NCI-H2196 (cell line): ENCODE measurements at regions not wholly inside any gene's neighbourhood (a gene's known extent, or its start where the extent isn't known, plus 50 kb on each side); places are given as distances from the start of the nearest gene placed in this dataset.
"Not testable (repeated sequence)": the region's sequence is repeated elsewhere in the genome, so short reads cannot be mapped to it uniquely, and the experiment has no call there.

Experiments used
- DNase-seq: peaks from one replicate; lab custom pipeline; 2025; ENCODE audit not compliant: unreplicated experiment; lab: John Stamatoyannopoulos, UW

DNA sequence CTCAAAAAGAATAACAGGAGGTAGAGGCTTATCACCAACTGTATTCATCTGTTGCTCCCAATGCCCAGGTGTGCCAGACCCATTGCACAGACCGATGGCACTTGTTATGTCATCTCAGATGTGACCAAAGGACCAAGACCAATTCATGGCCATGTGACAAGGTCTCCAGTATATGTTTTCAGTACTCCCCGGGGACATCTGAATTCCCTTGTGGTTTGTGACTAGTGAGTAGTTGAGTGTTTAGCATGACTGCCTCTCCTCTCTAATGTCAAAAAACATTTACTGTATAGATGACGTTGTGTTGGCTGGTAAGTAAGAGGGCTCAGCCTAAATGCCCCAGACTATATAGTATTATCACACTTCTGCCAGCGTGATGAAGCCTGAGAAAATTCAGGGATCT, 202.1 kb upstream of the SMIM30 start:
- DNase-seq = no peak

DNA sequence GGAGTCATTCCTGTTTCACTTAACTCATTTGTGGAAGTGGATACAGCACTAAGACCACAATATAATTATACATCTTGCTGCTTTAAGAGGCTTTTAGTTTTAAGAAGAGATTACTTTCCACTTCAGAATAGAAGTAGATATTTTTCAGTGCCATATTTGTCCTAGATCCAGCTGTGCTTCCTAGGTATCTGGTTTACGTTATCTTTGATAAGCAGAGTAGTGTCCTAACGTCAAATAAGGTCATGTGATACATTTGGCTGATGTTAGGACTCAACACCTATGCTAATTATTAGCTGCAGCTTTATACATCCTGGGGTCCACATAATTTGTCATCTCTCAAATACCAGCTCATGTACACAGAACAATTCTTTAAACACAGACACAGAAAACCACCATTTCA, 196.2 kb upstream of the SMIM30 start:
- no peak for DNase-seq

DNA sequence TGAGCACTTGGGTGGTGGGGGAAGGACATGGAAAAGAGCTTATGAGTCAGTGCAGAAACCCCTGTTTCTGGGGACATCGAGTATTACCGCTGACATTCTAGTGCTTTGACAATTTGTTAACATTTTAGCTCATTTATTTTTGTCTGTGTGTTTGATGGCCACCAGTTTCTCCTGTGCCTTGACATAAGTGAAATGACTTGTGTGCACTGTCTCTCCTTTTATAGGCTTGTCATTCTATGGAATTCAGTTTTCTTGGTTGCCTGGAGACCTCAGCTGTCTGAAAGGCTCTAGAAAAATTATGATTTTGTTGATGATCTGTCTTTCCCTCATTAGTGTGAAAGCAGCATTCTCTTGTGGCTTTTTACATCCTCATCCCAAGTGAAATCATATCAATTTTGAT, 190.0 kb upstream of the SMIM30 start:
- no peak for DNase-seq

DNA sequence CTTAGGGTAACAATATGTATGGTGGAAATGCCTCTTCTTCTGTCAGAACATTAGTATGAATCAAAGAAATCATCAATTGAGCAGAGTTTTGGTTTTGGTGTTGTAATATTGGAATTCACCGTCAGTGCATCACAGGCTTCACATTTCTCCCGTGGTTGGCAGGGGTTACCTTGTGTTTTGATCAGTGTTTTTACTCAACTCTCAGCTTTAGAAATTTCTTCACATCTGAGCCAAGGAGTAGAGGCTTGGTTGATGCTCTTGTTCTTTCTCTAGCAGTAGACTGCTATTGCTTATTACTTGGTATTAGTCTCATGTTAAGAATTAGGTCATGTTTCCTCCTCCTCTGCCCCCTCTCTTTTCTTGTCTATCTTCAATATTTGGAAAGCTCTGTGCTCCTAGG, 188.8 kb upstream of the SMIM30 start:
- no peak for DNase-seq

DNA sequence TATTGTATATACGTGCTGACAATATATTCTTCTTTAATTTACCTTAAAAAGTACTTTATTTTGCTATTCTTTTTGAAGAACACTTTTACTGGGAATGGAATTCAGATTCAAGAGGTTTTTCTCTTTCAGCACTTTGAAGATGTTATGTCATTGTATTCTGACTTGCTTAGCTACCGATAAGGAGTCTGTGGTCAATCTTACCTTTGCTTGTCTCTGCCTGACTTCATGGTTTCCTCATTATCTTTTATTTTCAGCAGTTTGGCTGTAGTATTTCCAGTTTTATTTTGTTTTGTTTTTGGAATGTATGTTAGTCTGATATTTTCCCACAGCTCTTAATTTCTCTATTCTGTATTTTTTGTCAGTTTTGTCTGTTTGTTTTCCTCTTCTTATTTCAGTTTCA, 187.9 kb upstream of the SMIM30 start:
- DNase-seq = no peak

DNA sequence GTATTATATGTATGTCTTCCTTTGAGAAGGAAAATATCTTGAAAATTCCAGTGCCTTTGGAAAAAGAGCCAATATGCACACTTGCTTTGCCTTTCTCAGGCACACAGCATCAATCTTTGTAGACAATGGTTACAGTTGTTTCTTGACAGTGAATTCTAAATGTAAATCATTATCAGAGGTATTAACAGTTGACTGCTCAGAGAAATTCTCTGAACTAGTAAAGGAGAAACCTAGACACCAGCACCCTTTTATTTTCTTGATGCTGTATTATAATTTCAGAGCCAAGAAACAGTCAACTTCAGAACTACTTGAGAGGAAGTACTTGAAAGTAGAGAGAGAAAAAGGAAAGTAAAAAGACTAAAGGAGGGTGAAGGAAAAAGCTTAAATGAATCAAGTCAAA, 185.8 kb upstream of the SMIM30 start:
- DNase-seq = no peak

DNA sequence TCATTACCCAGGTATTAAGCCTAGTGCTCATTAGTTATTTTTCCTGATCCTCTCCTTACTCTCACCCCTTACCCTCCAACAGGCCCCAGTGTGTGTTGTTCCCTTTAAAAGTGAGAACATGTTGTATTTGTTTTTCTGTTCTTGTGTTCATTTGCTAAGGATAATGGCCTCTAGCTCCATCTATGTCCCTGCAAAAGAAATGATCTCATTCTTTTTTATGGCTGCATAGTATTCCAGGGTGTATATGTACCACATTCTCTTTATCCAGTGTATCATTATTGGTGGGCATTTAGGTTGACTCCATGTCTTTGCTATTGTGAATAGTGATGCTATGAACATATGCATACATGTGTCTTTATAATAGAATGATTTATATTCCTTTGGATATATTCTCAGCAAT, 185.0 kb upstream of the SMIM30 start:
- not testable (repeated sequence) for DNase-seq

DNA sequence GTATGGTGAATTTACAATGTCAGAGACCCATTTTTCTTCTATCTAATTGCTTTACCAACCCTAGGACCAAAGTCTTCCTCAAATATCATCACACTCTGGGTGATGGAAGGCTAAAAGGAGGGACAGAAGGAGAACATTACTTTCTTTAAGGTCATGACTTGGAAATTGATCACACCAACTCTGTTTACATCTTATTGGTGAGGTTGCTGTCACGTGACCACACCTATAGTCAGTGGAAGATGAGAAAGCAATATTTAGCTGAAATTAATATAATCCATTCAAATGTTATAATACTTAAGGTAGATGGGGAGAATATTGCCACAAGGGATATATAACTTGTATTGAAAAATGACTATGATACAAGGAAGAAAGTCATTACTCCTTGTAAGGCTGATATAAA, 183.6 kb upstream of the SMIM30 start:
- DNase-seq = no peak

DNA sequence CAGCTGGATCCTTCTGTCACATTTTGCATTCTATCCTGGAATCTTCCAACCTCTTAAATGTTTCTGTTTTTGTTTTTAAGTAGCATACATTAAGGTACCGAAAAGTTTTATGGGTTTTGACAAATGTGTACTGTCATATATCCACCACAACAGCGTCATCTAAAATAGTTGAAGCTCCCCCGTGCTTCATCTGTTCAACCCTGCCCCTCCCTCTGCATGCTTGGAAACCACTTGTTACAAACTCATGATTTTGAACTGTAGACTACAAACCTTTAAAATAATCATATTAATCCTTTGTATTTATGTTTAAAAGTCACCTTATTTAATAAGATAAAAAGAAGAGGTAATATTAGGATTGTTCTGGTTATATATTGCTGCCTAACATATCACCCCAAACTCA, 182.8 kb upstream of the SMIM30 start:
- no peak for DNase-seq

DNA sequence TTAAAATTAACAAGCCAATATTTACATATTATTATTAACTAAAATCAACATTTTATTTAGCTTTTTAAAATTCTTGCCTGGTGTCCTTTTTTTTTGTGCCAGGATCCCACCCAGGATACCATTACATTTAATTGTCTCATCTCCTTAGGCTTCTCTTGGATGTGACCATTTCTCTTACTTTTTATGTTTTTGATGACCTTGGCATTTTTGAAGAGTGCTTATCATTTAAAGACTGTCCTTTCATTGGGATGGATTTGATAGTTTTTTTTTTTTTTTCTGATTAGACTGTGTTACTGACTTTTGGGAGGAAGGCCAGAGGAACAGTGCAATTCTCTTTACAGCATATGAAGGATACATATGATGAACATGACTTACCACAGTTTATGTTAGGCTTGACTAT, 181.4 kb upstream of the SMIM30 start:
- no peak for DNase-seq

DNA sequence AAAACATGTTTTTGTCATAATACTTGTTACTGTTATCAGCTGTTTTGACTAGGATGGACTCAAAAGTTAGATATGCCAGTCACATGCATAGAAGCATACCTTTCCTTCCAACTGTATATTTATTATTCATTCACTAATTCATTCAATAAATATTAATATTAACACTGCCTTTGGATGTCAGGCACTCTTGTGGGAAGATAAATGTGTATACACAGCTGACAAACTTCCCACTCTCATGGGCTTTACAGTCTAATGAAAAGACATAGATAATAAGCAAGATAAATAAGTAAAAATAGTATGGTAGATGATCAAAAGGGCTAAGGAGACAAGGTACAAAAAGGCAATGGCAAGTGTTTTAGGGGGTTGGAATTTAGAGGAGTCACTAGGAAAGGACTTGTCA, 180.1 kb upstream of the SMIM30 start:
- DNase-seq = no peak

DNA sequence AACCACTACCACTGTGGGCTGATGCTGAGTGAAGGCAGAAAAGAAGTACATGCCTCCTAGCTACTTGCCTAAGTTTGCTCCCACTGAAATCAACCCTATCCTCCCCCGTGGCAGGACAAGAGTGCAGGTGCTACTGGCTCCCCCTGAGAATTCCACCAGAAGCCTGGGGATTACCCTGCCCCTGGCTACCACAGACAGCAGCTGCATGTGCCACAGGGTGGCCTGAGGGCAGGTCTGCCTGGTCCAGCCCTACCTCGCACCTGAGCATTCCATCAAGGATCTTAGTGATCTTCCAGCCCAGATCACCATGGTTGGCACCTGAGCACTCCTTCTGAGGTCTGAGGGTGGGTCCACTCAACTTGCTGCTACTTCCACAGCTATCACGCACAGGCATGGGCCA, 176.4 kb upstream of the SMIM30 start:
- DNase-seq = no peak

DNA sequence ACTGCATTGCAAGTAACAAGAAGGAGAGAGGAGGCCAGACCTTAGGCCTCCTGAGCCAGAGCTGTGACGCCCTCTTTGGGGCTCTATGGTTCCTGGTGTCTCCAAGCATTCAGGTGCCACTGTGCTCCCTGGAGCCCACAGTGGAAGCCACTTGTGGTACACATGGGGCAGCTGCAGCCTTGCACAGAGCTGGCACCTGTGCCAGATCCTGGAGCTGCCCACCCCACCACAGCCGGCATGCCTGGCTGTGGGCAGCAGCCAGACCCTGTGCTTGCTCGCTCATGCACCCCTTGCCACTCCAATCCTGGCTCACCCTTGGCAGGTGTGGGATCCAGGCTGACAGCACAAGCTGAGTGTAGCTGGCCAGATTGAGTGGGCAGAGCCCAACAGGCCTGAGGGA, 173.8 kb upstream of the SMIM30 start:
- no peak for DNase-seq

DNA sequence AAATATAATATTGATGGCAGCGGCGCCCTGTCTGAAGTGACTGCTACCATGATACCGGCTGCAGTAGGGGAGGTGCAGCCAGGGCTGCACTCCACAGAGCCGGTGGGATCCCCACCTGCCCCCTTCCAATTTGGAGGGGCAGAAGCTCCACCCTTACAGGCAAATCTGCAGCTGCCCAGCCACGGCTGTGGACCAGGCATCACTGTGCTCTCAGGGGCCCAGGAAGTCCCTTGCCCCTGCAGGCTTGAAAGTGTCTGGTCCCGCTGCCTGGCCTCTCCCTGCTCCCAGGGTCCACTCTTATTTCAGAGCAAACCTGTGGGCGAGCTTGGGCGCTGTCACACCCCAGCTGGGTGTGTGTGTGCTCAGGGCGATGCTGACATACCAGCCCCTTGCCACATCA, 172.7 kb upstream of the SMIM30 start:
- no peak for DNase-seq

DNA sequence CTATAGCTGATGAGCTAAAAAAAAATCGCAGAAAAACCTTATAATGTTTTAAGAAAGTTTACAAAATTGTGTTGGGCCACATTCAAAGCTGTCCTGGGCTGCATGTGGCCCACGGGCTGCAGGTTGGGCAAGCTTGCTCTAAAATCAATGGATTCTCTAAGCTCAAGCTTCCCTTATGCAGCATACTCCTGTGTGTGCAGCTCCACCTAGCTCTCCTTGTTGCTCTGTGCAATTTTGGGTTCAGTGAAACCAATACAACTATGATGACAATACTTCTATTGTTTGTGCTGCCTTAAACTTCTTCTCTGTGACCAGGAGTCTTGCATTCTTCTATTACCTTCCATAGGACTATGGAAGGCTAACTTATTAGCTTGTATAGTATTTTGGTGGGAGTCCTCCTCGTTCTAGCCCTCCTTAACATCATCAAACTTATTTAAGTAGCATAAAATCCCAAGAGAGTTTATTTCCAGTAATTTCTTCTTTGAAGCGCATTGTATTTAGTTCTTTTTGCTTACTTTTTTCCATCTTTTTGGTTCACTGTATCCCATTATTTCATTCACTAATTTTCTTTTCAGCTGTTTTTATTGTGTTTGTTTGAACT, 170.9 kb upstream of the SMIM30 start:
- DNase-seq = no peak

DNA sequence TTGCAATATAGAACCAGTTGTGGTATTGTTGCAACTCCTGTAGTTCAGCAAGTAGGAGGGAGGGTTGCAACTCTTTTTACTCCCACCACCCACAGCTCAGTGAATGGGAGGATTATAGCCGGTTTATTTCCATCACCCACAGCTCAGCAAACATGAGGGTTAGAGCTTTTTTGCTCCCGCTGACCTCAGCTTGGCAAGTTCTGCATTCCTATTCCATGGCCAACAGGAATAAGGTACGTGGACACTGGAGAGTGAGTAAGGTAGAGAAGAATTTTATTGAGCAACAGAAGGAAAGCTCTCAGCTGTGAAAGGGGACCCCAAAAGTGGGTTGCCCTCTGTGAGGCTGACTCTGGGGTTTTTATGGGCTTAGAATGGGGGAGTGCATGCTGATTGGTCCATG, 167.1 kb upstream of the SMIM30 start:
- no peak for DNase-seq

DNA sequence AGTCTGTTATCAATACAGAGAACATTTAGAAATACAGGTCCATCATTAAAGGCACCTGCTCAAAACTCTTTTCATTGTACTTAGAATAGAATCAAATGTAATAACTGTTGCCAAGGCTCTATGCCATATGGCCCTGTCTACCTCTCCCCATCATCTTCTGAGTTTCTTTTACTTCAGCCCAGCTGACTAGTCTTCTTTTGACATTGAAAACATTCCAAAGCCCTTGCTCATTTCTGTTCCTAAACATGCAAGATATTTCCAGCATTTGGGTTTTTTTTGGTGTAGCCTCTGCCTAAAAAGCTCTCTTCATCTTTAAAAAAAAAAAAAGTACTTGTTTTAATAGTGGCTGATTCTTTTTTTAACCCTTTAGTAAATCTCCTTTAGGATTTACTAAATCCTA, 165.5 kb upstream of the SMIM30 start:
- DNase-seq = no peak

DNA sequence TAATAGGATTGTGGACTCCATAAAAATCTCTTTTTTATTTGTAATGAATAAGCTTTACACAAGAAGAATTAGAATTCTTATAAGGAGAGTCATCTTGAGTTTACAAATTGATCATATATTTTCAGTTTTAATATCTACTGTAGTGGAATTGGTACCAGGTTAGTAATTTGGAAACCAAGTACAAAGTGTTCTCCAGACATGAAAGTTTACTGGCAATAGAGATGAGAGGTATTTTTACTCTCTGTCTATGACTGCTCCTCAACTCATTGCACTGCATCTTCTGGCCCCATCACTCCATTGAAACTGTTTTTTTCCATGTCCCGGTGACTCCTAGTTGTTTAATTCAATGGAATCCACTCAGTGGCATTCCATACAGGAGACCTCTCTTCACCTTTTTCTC, 164.5 kb upstream of the SMIM30 start:
- DNase-seq = no peak

DNA sequence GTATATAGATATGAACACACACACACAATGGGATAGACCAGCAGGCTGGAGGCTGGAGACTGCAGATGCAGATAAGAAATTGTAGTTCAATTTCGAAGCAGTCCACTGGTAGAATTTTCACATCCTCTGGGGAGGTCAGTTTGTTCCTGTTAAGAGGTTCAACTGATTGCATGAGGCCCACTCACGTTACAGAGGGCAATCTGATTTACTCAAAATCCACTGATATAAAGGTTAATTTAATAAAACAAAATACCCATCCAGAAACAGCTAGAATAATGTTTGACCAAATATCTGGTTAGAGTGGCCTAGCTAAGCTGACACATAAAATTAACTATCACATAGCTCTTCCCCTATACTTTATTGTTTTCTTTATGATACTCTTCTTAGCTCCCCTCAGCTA, 162.9 kb upstream of the SMIM30 start:
- DNase-seq = no peak

DNA sequence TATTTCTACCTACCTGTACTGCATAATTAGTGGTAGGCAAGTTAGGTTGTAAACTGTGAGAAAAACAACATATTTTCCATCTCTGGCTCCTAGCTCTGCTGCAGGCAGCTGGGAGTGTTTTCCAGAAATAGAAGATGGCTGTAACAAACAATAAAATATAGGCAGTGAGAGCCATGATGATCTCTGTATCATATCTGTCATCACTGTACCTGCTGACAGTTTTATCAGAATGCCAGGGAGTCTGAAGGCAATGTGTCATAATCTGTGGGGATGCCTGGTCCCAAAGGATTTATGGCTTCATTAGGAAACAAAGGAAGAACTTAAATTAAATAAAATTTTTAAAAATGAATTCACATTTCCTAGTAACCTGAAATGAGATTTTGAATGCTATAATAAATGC, 160.9 kb upstream of the SMIM30 start:
- no peak for DNase-seq

DNA sequence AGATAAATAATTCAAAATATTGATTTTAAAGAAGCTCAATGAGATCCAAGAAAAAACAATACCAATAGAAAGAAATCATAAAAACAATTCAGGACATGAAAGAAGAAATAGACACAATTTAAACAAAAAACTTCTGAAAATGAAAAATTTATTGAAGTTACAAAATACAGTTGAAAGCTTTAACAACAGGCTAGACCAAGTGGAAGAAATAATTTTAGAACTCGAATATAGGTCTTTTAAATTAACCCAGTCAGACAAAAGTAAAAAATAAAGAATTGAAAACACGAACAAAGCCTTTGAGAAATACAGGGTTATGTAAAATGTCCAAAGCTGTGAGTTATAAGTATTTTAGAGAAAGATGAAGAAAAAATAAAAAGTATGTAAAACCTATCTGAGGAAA, 152.4 kb upstream of the SMIM30 start:
- DNase-seq = no peak

DNA sequence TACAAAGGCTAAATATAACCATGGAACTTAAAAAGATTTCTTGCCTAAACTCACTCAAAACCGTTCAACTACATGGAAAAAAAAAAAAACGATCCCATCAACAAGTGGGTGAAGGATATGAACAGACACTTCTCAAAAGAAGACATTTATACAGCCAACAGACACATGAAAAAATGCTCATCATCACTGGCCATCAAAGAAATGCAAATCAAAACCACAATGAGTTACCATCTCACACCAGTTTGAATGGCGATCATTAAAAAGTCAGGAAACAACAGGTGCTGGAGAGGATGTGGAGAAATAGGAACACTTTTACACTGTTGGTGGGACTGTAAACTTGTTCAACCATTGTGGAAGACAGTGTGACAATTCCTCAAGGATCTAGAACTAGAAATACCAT, 151.2 kb upstream of the SMIM30 start:
- DNase-seq = not testable (repeated sequence)

DNA sequence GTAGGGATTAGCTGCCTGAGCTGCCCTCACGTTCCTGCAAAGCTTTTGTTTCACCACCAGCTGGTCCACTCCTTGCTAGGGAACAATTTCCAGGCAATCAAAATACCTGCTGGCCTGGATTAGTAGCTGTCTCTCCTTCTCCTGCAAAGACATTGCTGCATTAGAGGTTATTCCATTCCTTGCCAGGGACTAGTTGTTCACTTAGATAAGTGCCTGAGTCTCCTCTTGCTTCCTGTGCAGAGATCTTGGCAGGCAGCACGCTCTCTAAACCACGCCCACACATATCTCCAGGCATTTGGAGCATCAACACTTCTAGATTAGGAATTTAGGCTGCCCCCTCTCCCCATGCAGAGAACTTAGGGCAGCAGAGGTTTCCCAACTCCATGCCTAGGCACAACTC, 150.4 kb upstream of the SMIM30 start:
- DNase-seq = no peak

DNA sequence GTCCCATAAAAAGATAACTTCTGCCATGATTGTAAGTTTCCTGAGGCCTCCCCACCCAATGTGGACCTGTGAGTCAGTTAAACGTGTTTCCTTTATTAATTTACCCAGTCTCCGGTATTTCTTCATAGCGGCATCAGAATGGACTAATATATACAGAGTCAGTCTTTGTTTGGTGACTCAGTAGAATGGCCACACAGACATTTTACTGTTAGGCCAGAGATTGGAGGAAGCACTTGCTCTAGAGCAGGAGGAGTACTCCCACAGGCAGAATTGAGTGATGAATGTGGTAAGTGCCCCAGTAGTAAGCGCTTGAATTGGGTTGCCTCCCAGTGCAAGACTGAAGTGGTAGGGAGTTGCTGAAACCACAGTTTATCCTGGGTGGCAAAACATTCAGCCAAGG, 149.5 kb upstream of the SMIM30 start:
- DNase-seq = no peak
